ENCODE measurements at regions not wholly inside any gene's neighbourhood (a gene's known extent, or its start where the extent isn't known, plus 50 kb on each side); places are given as distances from the start of the nearest gene placed in this dataset.
A peak's percentile ranks its signal among the peaks of the same experiment; 100 is the strongest.

GRCh38 chr3:124455891-124456290 is 274.4 kb upstream of the UMPS start:
- ATAC-seq = no peak
- Mint-ChIP-seq H3K9me3 (peaks cover 3 to 4% of the 10 kb centered on the region in 2 donors), H3K36me3 (no peaks in the 10 kb centered on the region), H3K27ac (no peak overlapping the region)
- no peak for DNase-seq (ENCODE audit: low spot score in 2 of 2)

GRCh38 chr3:124456506-124456905 is 273.7 kb upstream of the UMPS start:
- Mint-ChIP-seq H3K27ac (no peak overlapping the region), H3K9me3 (peaks cover 3 to 4% of the 10 kb centered on the region in 2 donors), H3K36me3 (no peaks in the 10 kb centered on the region)
- DNase-seq (ENCODE audit: low spot score in 2 of 2) (no peak), ATAC-seq (no peak)

GRCh38 chr3:124459678-124460077 is 270.6 kb upstream of the UMPS start:
- H3K9me3 Mint-ChIP-seq = peaks cover 0 to 3% of the 10 kb centered on the region in 2 donors
- ATAC-seq = no peak
- H3K27ac Mint-ChIP-seq = no peak overlapping the region
- no peaks in the 10 kb centered on the region for H3K36me3 Mint-ChIP-seq
- DNase-seq (ENCODE audit: low spot score in 2 of 2) = no peak

GRCh38 chr3:124461126-124461525 is 269.1 kb upstream of the UMPS start:
- H3K9me3 Mint-ChIP-seq = peaks cover 0 to 3% of the 10 kb centered on the region in 2 donors
- no peak for DNase-seq (ENCODE audit: low spot score in 2 of 2)
- no peaks in the 10 kb centered on the region for H3K36me3 Mint-ChIP-seq
- no peak overlapping the region for H3K27ac Mint-ChIP-seq
- no peak for ATAC-seq

GRCh38 chr3:124461838-124462632 is 268.2 kb upstream of the UMPS start:
- Mint-ChIP-seq H3K9me3 (peaks cover 0 to 3% of the 10 kb centered on the region in 2 donors), H3K36me3 (no peaks in the 10 kb centered on the region), H3K27ac (no peak overlapping the region)
- ATAC-seq (no peak), DNase-seq (ENCODE audit: low spot score in 2 of 2) (no peak)

- Mint-ChIP-seq H3K27ac (no peak overlapping the region), H3K36me3 (no peaks in the 10 kb centered on the region), H3K9me3 (peaks cover 0 to 2% of the 10 kb centered on the region in 2 donors)
- no peak for DNase-seq (ENCODE audit: low spot score in 2 of 2)
- no peak for ATAC-seq
Observed at GRCh38 chr3:124463234-124463633, 267.0 kb upstream of the UMPS start.

GRCh38 chr3:124467980-124468902 is 262.0 kb upstream of the UMPS start:
- DNase-seq (ENCODE audit: low spot score in 2 of 2) (peak in 1 of 2 donors; percentile 50), ATAC-seq (peak in 1 of 2 donors; percentile 70)
- Mint-ChIP-seq H3K9me3 (no peaks in the 10 kb centered on the region), H3K27ac (no peak overlapping the region), H3K36me3 (no peaks in the 10 kb centered on the region)

- H3K9me3 Mint-ChIP-seq = no peaks in the 10 kb centered on the region
- no peak overlapping the region for H3K27ac Mint-ChIP-seq
- DNase-seq (ENCODE audit: low spot score in 2 of 2) = no peak
- H3K36me3 Mint-ChIP-seq = no peaks in the 10 kb centered on the region
- ATAC-seq = no peak
Observed at GRCh38 chr3:124469555-124469954, 260.7 kb upstream of the UMPS start.

- Mint-ChIP-seq H3K36me3 (no peaks in the 10 kb centered on the region), H3K9me3 (no peaks in the 10 kb centered on the region), H3K27ac (no peak overlapping the region)
- DNase-seq (ENCODE audit: low spot score in 2 of 2) (no peak), ATAC-seq (no peak)
Observed at GRCh38 chr3:124478830-124479229, 251.4 kb upstream of the UMPS start.

- H3K27ac Mint-ChIP-seq = no peak overlapping the region
- ATAC-seq (no peak), DNase-seq (ENCODE audit: low spot score in 2 of 2) (no peak)
- H3K9me3 Mint-ChIP-seq = no peaks in the 10 kb centered on the region
- no peaks in the 10 kb centered on the region for H3K36me3 Mint-ChIP-seq
Observed at GRCh38 chr3:124483915-124484470, 246.3 kb upstream of the UMPS start.

GRCh38 chr3:124486324-124486723 is 243.9 kb upstream of the UMPS start:
- Mint-ChIP-seq H3K9me3 (no peaks in the 10 kb centered on the region), H3K36me3 (no peaks in the 10 kb centered on the region), H3K27ac (no peak overlapping the region)
- no peak for ATAC-seq
- DNase-seq (ENCODE audit: low spot score in 2 of 2) = no peak

- H3K9me3 Mint-ChIP-seq = no peaks in the 10 kb centered on the region
- no peak for DNase-seq (ENCODE audit: low spot score in 2 of 2)
- H3K27ac Mint-ChIP-seq = no peak overlapping the region
- H3K36me3 Mint-ChIP-seq = no peaks in the 10 kb centered on the region
- ATAC-seq = no peak
Observed at GRCh38 chr3:124489506-124489905, 240.7 kb upstream of the UMPS start.

GRCh38 chr3:124491098-124491497 is 239.2 kb upstream of the UMPS start:
- no peak for ATAC-seq

GRCh38 chr3:124491875-124492274 is 238.4 kb upstream of the UMPS start:
- Mint-ChIP-seq H3K27ac (no peak overlapping the region), H3K9me3 (no peaks in the 10 kb centered on the region), H3K36me3 (no peaks in the 10 kb centered on the region)
- no peak for DNase-seq (ENCODE audit: low spot score in 2 of 2)
- ATAC-seq = no peak

More at GRCh38 chr3:124491098-124491497, 239.2 kb upstream of the UMPS start:
- Mint-ChIP-seq H3K27ac (no peak overlapping the region), H3K9me3 (no peaks in the 10 kb centered on the region), H3K36me3 (no peaks in the 10 kb centered on the region)
- no peak for DNase-seq (ENCODE audit: low spot score in 2 of 2)

GRCh38 chr3:124492824-124493223 is 237.4 kb upstream of the UMPS start:
- Mint-ChIP-seq H3K9me3 (no peaks in the 10 kb centered on the region), H3K36me3 (no peaks in the 10 kb centered on the region), H3K27ac (no peak overlapping the region)
- DNase-seq (ENCODE audit: low spot score in 2 of 2) = peak in 1 of 2 donors; percentile 14
- peak; percentile 41 to 84 for ATAC-seq

GRCh38 chr3:124496061-124496460 is 234.2 kb upstream of the UMPS start:
- Mint-ChIP-seq H3K27ac (no peak overlapping the region), H3K9me3 (no peaks in the 10 kb centered on the region), H3K36me3 (no peaks in the 10 kb centered on the region)
- ATAC-seq (no peak), DNase-seq (ENCODE audit: low spot score in 2 of 2) (no peak)

- DNase-seq (ENCODE audit: low spot score in 2 of 2) = no peak
- no peak for ATAC-seq
- no peak overlapping the region for H3K27ac Mint-ChIP-seq
- no peaks in the 10 kb centered on the region for H3K9me3 Mint-ChIP-seq
- no peaks in the 10 kb centered on the region for H3K36me3 Mint-ChIP-seq
Observed at GRCh38 chr3:124497487-124497886, 232.8 kb upstream of the UMPS start.
